ENCODE measurements at regions not wholly inside any gene's neighbourhood (a gene's known extent, or its start where the extent isn't known, plus 50 kb on each side); places are given as distances from the start of the nearest gene placed in this dataset.

GRCh38 chr15:39205506-39206371, 375.1 kb upstream of the THBS1 start:
- TF ChIP-seq CTCF (IDR thresholded peaks at IDR 0.05; ENCODE audit: insufficient read depth, low read length, poor library complexity, severe bottlenecking) (no peak), EZH2phosphoT487 (conservative IDR thresholded peaks at IDR 0.05; ENCODE audit: low read length) (no peak)

All from SU-DHL-6 (cell line).